ENCODE measurements at regions not wholly inside any gene's neighbourhood (a gene's known extent, or its start where the extent isn't known, plus 50 kb on each side); places are given as distances from the start of the nearest gene placed in this dataset.

GRCh38 chr2:234403074-234403473 is 93.8 kb downstream of the ARL4C start (continued):
- TF ChIP-seq, protein P1, sequence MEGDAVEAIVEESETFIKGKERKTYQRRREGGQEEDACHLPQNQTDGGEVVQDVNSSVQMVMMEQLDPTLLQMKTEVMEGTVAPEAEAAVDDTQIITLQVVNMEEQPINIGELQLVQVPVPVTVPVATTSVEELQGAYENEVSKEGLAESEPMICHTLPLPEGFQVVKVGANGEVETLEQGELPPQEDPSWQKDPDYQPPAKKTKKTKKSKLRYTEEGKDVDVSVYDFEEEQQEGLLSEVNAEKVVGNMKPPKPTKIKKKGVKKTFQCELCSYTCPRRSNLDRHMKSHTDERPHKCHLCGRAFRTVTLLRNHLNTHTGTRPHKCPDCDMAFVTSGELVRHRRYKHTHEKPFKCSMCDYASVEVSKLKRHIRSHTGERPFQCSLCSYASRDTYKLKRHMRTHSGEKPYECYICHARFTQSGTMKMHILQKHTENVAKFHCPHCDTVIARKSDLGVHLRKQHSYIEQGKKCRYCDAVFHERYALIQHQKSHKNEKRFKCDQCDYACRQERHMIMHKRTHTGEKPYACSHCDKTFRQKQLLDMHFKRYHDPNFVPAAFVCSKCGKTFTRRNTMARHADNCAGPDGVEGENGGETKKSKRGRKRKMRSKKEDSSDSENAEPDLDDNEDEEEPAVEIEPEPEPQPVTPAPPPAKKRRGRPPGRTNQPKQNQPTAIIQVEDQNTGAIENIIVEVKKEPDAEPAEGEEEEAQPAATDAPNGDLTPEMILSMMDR (IDR thresholded peaks at IDR 0.05 in 2 of 3, conservative IDR thresholded peaks at IDR 0.05 in 1 of 3; ENCODE audit: borderline replicate concordance in 1 of 3, insufficient read depth in 1 of 3, low read depth in 2 of 3, low read length in 2 of 3): no peak
- no peak for TF ChIP-seq FOSL1 (IDR thresholded peaks at IDR 0.05; ENCODE audit: low read depth)
- TF ChIP-seq, protein P2, sequence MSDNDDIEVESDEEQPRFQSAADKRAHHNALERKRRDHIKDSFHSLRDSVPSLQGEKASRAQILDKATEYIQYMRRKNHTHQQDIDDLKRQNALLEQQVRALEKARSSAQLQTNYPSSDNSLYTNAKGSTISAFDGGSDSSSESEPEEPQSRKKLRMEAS (IDR thresholded peaks at IDR 0.05): no peak
- no peak for TF ChIP-seq ZNF274 (IDR thresholded peaks at IDR 0.05; ENCODE audit: low read depth, low read length)

GRCh38 chr2:234401426-234401825 is 95.5 kb downstream of the ARL4C start:
- no peaks in the 10 kb centered on the region for H3K9me2 ChIP-seq (ENCODE audit: insufficient read depth)
- ChIA-PET CTCF (no interaction called here), RAD21 (ENCODE audit: low non-redundant PET in 1 of 2, low total read pairs in 2 of 2, uncharacterized antibody in 2 of 2, unreplicated experiment in 2 of 2) (no interaction called here), POLR2A (no interaction called here)
- DNase-seq (ENCODE audit: low read depth, low spot score) (no peak), ATAC-seq (no peak)
- no peak overlapping the region for H2AFZ ChIP-seq (ENCODE audit: low read depth, low read length, poor library complexity, severe bottlenecking)
- H3K27me3 ChIP-seq (ENCODE audit: insufficient read depth, low read length): no peaks in the 10 kb centered on the region
- H3K4me3 ChIP-seq (replicated peaks in 1 of 2; ENCODE audit: low read depth in 1 of 2, low read length in 2 of 2): no peak overlapping the region
- H3K9me3 ChIP-seq (ENCODE audit: control insufficient read depth in 1 of 2, insufficient read depth in 1 of 2, low read depth in 1 of 2, low read length in 2 of 2): no peaks in the 10 kb centered on the region
- no peaks in the 10 kb centered on the region for H3K36me3 ChIP-seq (ENCODE audit: control insufficient read depth in 1 of 2, insufficient read depth in 2 of 2, low read length in 2 of 2)
- intact Hi-C loops (cut with micrococcal nuclease): no loop called here
- H4K20me1 ChIP-seq (ENCODE audit: insufficient read depth): no peaks in the 10 kb centered on the region
- H3K9ac ChIP-seq (ENCODE audit: low read length): no peak overlapping the region
- TF ChIP-seq CBX3 (IDR thresholded peaks at IDR 0.05; ENCODE audit: low read depth) (no peak), SRF (IDR thresholded peaks at IDR 0.05; ENCODE audit: low read depth) (no peak), TCF7L2 (IDR thresholded peaks at IDR 0.05; ENCODE audit: borderline replicate concordance, extremely low read depth, insufficient read depth, insufficient read length) (no peak), EZH2 (IDR thresholded peaks at IDR 0.05) (no peak), RAD21 (IDR thresholded peaks at IDR 0.05; ENCODE audit: low read depth) (no peak), EZH2phosphoT487 (IDR thresholded peaks at IDR 0.05; ENCODE audit: borderline replicate concordance) (no peak), SIN3A (IDR thresholded peaks at IDR 0.05; ENCODE audit: low read depth) (no peak), POLR2A (IDR thresholded peaks at IDR 0.05; ENCODE audit: borderline replicate concordance, extremely low read depth, insufficient read depth, insufficient read length) (no peak), ZFX (IDR thresholded peaks at IDR 0.05) (no peak), SP1 (IDR thresholded peaks at IDR 0.05; ENCODE audit: low read depth) (no peak), POLR2AphosphoS5 (IDR thresholded peaks at IDR 0.05; ENCODE audit: low read depth, low read length) (no peak), CEBPB (IDR thresholded peaks at IDR 0.05; ENCODE audit: low read depth) (no peak)
- TF ChIP-seq, protein P3, sequence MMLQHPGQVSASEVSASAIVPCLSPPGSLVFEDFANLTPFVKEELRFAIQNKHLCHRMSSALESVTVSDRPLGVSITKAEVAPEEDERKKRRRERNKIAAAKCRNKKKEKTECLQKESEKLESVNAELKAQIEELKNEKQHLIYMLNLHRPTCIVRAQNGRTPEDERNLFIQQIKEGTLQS (IDR thresholded peaks at IDR 0.05): no peak
- TF ChIP-seq, protein P4, sequence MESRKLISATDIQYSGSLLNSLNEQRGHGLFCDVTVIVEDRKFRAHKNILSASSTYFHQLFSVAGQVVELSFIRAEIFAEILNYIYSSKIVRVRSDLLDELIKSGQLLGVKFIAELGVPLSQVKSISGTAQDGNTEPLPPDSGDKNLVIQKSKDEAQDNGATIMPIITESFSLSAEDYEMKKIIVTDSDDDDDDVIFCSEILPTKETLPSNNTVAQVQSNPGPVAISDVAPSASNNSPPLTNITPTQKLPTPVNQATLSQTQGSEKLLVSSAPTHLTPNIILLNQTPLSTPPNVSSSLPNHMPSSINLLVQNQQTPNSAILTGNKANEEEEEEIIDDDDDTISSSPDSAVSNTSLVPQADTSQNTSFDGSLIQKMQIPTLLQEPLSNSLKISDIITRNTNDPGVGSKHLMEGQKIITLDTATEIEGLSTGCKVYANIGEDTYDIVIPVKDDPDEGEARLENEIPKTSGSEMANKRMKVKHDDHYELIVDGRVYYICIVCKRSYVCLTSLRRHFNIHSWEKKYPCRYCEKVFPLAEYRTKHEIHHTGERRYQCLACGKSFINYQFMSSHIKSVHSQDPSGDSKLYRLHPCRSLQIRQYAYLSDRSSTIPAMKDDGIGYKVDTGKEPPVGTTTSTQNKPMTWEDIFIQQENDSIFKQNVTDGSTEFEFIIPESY (IDR thresholded peaks at IDR 0.05; ENCODE audit: extremely low read depth, insufficient replicate concordance, low read length): no peak
- TF ChIP-seq, protein P2 (IDR thresholded peaks at IDR 0.05): no peak
- no peak overlapping the region for H3K4me2 ChIP-seq (ENCODE audit: low read length)
- no peak overlapping the region for H3K27ac ChIP-seq (ENCODE audit: low read depth, low read length)
- BruUV-seq (replicated peaks): no TSS peak
- no peaks in the 10 kb centered on the region for H3K79me2 ChIP-seq (ENCODE audit: insufficient read depth, low read length)
- H3K4me1 ChIP-seq (ENCODE audit: control insufficient read depth in 1 of 2, insufficient read depth in 2 of 2, low read length in 2 of 2): no peaks in the 10 kb centered on the region

Data from HCT116 (cell line).